ENCODE measurements at regions not wholly inside any gene's neighbourhood (a gene's known extent, or its start where the extent isn't known, plus 50 kb on each side); places are given as distances from the start of the nearest gene placed in this dataset.
A peak's percentile ranks its signal among the peaks of the same experiment; 100 is the strongest.

- POLR2A ChIA-PET: no interaction called here
- FAIRE-seq: no peak
- intact Hi-C loops (cut with micrococcal nuclease; ENCODE audit: unreplicated experiment): no loop called here
Measured at GRCh38 chr18:77984178-77984577, 734.5 kb downstream of the GALR1 start.

DNA sequence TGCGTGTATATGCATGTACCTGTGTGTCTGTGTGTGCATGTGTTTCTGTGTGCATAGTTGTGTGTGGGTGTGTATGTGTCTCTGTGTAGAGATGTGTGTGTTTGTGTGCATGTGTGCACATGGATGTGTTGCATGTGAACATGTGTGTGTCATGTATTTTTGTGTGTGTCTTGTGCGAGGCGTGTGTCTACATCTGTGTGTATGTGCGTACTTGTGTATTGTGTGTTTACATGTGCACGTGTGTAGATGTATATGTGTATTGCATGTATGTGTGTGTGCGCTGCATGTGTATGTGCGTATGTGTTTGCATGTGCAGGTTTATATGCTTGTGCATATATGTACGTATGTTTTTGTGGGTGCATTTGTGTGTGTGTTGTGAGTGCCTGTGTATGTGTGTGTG lies 735.2 kb downstream of the GALR1 start:
- Histone ChIP-seq H3K4me1 (ENCODE audit: insufficient read depth, low read length) (no peaks in the 10 kb centered on the region), H3K4me2 (ENCODE audit: low read depth, low read length) (no peak overlapping the region), H3K79me2 (ENCODE audit: insufficient read depth, low read length) (no peaks in the 10 kb centered on the region), H3K9me3 (ENCODE audit: low read length) (no peaks in the 10 kb centered on the region), H3K36me3 (replicated peaks in 1 of 2; ENCODE audit: control insufficient read depth in 1 of 2, insufficient read depth in 2 of 2, low read length in 2 of 2) (no peaks in the 10 kb centered on the region), H2AFZ (ENCODE audit: low read length) (no peak overlapping the region), H3K9ac (ENCODE audit: insufficient read depth, low read depth, low read length) (no peak overlapping the region), H3K27ac (ENCODE audit: extremely low read length, insufficient read depth, low read length) (no peak overlapping the region), H3K27me3 (ENCODE audit: control insufficient read depth in 1 of 2, insufficient read depth in 2 of 2, low read length in 2 of 2) (peaks cover 2 to 13% of the 10 kb centered on the region in 2 experiments; a peak in 2 of 5 replicates), H3K4me3 (replicated peaks in 1 of 3; ENCODE audit: insufficient read depth in 1 of 3, low read depth in 2 of 3, low read length in 3 of 3) (no peak overlapping the region), H4K20me1 (ENCODE audit: insufficient read depth, low read length) (no peaks in the 10 kb centered on the region)
- CTCF ChIA-PET (ENCODE audit: low intra/inter-chr PET ratio, low total read pairs): no interaction called here
- in situ Hi-C loops (cut with HindIII; ENCODE audit: extremely low pct_ligation_motif_present, low pct_unique_long_range_greater_than_20kb) (no loop called here), intact Hi-C loops (cut with micrococcal nuclease; ENCODE audit: unreplicated experiment) (no loop called here)
- ATAC-seq (no peak), FAIRE-seq (no peak), DNase-seq (ENCODE audit: low spot score) (no peak)
- POLR2A ChIA-PET: no interaction called here
- TF ChIP-seq NFIB (CRISPR knock-in tag; IDR thresholded peaks at IDR 0.05; ENCODE audit: borderline replicate concordance) (no peak), MATR3 (CRISPR knock-in tag; IDR thresholded peaks at IDR 0.05) (no peak), ARID5B (CRISPR knock-in tag; IDR thresholded peaks at IDR 0.05) (no peak), MED13 (CRISPR knock-in tag; IDR thresholded peaks at IDR 0.05) (no peak), MNT (IDR thresholded peaks at IDR 0.05) (peak; percentile 93)
- BruUV-seq (replicated peaks): no TSS peak
- 53% methylated on average over 8 of the region's 8 CpGs for WGBS (ENCODE audit: low lambda C conversion rate)

More at GRCh38 chr18:77984178-77984577, 734.5 kb downstream of the GALR1 start:
- H3K4me3 ChIP-seq (replicated peaks in 1 of 3; ENCODE audit: insufficient read depth in 1 of 3, low read depth in 2 of 3, low read length in 3 of 3): no peak overlapping the region
- peaks cover 2 to 18% of the 10 kb centered on the region in 2 experiments; a peak in 2 of 5 replicates for H3K27me3 ChIP-seq (ENCODE audit: control insufficient read depth in 1 of 2, insufficient read depth in 2 of 2, low read length in 2 of 2)
- no peak for DNase-seq (ENCODE audit: low spot score)
- no TSS peak for BruUV-seq (replicated peaks)
- H4K20me1 ChIP-seq (ENCODE audit: insufficient read depth, low read length): no peaks in the 10 kb centered on the region
- in situ Hi-C loops (cut with HindIII; ENCODE audit: extremely low pct_ligation_motif_present, low pct_unique_long_range_greater_than_20kb): no loop called here
- no peaks in the 10 kb centered on the region for H3K9me3 ChIP-seq (ENCODE audit: low read length)
- CTCF ChIA-PET (ENCODE audit: low intra/inter-chr PET ratio, low total read pairs): no interaction called here
- ATAC-seq: no peak
- no peak overlapping the region for H3K9ac ChIP-seq (ENCODE audit: insufficient read depth, low read depth, low read length)
- no peaks in the 10 kb centered on the region for H3K4me1 ChIP-seq (ENCODE audit: insufficient read depth, low read length)
- no peak overlapping the region for H2AFZ ChIP-seq (ENCODE audit: low read length)
- no peaks in the 10 kb centered on the region for H3K79me2 ChIP-seq (ENCODE audit: insufficient read depth, low read length)
- H3K36me3 ChIP-seq (replicated peaks in 1 of 2; ENCODE audit: control insufficient read depth in 1 of 2, insufficient read depth in 2 of 2, low read length in 2 of 2): no peaks in the 10 kb centered on the region
- H3K4me2 ChIP-seq (ENCODE audit: low read depth, low read length): no peak overlapping the region
- no peak overlapping the region for H3K27ac ChIP-seq (ENCODE audit: extremely low read length, insufficient read depth, low read length)
- TF ChIP-seq ZNF737 (CRISPR knock-in tag; IDR thresholded peaks at IDR 0.05; ENCODE audit: borderline replicate concordance) (no peak), FOXA3 (CRISPR knock-in tag; IDR thresholded peaks at IDR 0.05) (no peak), PAWR (CRISPR knock-in tag; IDR thresholded peaks at IDR 0.05; ENCODE audit: borderline replicate concordance) (no peak), ZNF34 (CRISPR knock-in tag; IDR thresholded peaks at IDR 0.05; ENCODE audit: borderline replicate concordance) (no peak), AHR (CRISPR knock-in tag; IDR thresholded peaks at IDR 0.05) (no peak), KLF13 (CRISPR knock-in tag; IDR thresholded peaks at IDR 0.05) (no peak), AGO1 (IDR thresholded peaks at IDR 0.05; ENCODE audit: low read depth, low read length, poor library complexity, severe bottlenecking) (no peak), RXRB (CRISPR knock-in tag; IDR thresholded peaks at IDR 0.05; ENCODE audit: borderline replicate concordance) (no peak), NR2F6 (IDR thresholded peaks at IDR 0.05) (no peak), NR2F6 (CRISPR knock-in tag; IDR thresholded peaks at IDR 0.05) (no peak), EHMT2 (IDR thresholded peaks at IDR 0.05; ENCODE audit: borderline replicate concordance, low read depth, low read length) (no peak), MAFK (conservative IDR thresholded peaks at IDR 0.05 in 1 of 2, IDR thresholded peaks at IDR 0.05 in 1 of 2; ENCODE audit: low read length in 2 of 2) (no peak), ZNF546 (CRISPR knock-in tag; conservative IDR thresholded peaks at IDR 0.05) (no peak)
- WGBS (ENCODE audit: low lambda C conversion rate): 59% methylated on average over 14 of the region's 14 CpGs

Data from HepG2 (cell line).